ENCODE measurements at regions not wholly inside any gene's neighbourhood (a gene's known extent, or its start where the extent isn't known, plus 50 kb on each side); places are given as distances from the start of the nearest gene placed in this dataset.

DNA sequence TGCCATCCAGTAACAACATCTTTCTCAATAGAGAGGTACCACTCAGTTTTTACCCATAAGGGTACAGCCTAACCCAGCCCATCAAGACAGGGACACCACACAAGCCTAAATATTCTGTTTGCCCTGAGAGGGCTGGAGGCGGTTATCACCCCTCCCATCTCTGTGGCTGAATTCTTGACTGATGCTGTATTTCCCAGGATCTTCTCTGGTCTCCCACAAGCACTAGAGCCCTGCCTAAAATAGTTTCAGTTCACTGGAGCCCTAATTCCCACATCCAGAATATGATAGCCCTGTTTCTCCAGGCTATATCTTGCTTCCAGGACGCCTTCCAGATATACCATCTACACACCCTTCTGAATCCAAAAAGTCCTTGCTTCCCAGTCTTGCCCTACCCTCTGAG is 91.6 kb upstream of the NMU start:
- TF ChIP-seq, protein P1, sequence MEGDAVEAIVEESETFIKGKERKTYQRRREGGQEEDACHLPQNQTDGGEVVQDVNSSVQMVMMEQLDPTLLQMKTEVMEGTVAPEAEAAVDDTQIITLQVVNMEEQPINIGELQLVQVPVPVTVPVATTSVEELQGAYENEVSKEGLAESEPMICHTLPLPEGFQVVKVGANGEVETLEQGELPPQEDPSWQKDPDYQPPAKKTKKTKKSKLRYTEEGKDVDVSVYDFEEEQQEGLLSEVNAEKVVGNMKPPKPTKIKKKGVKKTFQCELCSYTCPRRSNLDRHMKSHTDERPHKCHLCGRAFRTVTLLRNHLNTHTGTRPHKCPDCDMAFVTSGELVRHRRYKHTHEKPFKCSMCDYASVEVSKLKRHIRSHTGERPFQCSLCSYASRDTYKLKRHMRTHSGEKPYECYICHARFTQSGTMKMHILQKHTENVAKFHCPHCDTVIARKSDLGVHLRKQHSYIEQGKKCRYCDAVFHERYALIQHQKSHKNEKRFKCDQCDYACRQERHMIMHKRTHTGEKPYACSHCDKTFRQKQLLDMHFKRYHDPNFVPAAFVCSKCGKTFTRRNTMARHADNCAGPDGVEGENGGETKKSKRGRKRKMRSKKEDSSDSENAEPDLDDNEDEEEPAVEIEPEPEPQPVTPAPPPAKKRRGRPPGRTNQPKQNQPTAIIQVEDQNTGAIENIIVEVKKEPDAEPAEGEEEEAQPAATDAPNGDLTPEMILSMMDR (IDR thresholded peaks at IDR 0.05; ENCODE audit: low read depth, low read length) = no peak
- no peak for DNase-seq (ENCODE audit: extremely low read depth, low read depth)

DNA sequence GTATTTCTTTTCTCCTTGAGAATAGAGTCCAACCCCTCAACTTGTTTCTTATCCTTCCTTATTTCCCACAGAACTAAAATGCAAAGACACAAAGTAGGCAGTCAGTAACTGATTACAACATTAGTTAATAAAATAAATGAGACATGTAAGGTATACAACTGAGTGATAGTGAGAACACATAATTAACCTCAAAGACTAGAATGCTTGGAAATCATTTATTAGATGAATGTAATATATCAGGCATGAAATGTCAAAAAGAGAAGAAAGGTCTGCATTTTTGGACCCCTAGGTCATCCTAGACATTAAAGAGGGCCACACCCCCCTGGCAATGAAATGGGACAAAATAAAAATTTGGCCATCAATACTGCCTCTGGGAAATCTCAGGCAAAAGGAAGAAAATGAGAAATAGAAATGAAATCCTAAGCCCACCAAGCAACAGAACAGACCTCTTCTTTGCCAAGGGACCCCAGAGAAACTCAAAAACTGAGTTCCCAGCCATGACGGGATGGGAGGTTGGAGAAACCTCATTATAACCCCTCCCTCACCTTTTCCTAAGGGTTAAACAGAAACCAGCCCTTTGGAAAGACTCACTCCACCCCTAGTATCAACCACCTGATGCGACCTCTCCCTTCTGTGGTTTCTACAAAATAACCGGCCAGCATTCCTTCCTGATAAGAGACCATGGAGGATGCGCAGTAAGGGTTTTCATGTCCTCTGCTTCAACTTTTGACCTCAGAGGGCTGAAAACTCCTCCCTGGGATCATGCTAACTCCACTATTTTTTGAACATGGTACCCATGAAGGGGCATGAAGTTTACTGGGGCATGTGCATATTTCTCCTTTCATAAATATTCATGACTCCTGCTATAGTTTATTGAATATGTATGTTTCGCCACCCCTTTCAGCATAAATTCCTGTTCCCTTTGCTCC is 90.0 kb upstream of the EXOC1L start:
- DNase-seq (ENCODE audit: extremely low read depth, low read depth) = no peak
- TF ChIP-seq, protein P1 (IDR thresholded peaks at IDR 0.05; ENCODE audit: low read depth, low read length) = no peak

DNA sequence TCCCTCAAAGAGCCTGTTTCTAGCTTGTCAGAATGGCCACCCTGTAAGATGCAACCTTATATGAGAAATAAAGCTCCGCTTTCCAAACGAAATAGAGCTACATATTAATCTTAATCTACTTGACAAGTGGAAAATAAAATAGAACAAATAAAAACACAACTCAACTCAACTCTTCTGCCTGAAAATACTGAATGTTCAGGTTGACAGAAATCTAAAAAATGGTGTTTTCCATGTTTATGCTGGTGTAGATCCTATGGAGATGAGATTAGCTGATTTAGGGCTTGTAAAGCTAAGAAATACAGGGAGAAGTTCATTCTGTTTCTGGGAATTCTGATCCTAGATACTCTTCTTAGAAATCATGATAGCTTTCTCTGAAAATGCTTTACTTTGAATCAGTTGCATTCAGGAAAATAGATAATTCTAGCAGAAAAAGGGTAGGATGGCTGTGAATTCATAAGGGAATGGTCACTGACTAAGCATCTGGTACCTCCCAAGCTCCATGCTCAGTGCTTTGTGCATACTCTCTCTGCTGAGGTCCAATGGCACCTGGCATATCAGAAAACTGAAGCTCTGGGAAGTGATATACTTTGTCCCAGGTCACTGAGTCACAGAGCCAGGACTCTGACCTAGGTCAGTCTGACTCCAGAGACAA is 89.2 kb upstream of the EXOC1L start:
- TF ChIP-seq, protein P1 (IDR thresholded peaks at IDR 0.05; ENCODE audit: low read depth, low read length) = no peak

DNA sequence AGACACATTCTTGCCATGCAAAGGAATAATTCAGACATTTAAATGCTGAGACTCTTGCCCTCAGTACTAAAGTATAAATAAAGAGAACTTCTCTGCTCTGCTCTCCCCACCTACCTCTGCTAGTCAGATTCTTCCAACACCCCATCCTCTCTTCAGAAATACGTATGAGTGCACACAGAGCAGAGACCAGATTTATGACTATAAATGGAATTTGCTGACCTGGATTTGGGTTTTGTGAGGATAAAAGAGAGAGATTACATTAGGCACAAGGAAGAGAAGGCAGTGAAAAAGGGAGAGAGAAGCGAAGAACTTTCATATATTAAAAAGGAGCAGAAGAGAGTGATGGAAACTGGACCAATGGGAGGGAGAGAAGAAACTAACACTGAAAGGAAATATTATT is 87.6 kb upstream of the EXOC1L start:
- DNase-seq (ENCODE audit: extremely low read depth, low read depth) = no peak
- TF ChIP-seq, protein P1 (IDR thresholded peaks at IDR 0.05; ENCODE audit: low read depth, low read length) = no peak

More for the DNA sequence above, 89.2 kb upstream of the EXOC1L start:
- DNase-seq (ENCODE audit: extremely low read depth, low read depth) = no peak

DNA sequence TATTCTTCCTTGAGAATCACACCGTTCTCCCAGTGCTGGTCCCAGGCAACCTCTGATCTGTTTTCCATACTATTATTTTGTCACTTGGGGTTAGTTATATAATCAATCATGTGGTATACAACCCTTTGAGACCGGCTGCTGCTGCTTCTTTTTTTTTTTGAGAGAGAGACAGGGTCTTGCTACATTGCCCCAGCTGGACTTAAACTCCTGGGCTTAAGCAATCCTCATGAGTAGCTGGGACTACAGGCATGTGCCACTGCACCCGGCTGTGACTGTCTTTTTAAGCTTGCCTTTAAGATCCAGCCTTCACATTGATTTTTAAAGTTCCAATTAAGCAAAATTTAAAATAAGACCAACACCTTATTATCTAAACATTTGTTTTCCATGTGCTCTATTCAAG is 86.7 kb upstream of the EXOC1L start:
- TF ChIP-seq, protein P1 (IDR thresholded peaks at IDR 0.05; ENCODE audit: low read depth, low read length) = no peak
- DNase-seq (ENCODE audit: extremely low read depth, low read depth) = no peak

DNA sequence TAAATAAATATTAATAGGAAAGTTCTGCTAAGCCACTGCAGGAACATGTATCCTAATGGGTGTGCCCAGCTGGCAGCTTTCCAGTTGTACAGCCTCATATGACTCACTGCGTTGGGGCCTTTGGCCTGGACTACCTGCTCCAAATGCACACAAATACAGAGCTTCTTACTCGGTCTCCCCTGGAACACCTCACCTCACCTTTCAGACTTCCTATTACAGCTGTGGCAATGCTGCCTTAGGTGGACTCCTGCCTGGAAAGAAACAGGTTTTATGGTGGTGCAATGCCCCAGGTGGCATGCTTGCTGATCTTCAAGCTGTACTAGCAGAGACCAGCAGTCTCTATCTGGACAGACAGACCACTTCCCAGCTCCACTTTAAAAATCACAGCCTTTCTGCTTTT is 85.7 kb upstream of the EXOC1L start:
- DNase-seq (ENCODE audit: extremely low read depth, low read depth) = peak; percentile 20
- TF ChIP-seq, protein P1 (IDR thresholded peaks at IDR 0.05; ENCODE audit: low read depth, low read length) = no peak

DNA sequence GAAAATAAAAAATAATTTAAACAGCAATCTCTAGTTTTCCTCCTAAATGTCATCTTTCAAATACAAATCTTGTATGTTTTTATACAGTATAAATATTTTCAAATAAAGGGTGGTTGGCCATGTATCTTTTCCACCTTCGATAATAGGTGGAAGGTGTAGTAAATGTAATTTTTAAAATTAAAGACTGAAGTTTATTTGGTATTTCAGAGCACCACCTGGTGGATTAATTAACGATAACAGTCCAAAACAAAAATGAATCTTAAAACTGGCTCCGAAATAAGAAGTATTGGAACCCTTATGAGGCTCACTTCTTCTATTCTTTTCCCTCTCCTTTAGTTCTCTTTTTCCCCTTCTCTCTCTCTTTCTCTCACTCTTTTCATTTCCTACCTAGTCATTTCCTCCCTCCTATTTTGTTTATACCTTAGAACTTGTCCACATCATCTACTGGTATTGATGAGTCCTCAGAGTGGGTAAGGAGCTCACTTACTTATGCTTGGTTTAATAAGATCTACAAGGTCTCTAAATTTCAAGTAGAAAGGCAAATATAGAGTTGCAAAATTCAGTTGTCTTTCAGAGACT is 82.9 kb upstream of the EXOC1L start:
- no peak for DNase-seq (ENCODE audit: extremely low read depth, low read depth)
- TF ChIP-seq, protein P1 (IDR thresholded peaks at IDR 0.05; ENCODE audit: low read depth, low read length) = peak; percentile 18
